Fibroblast of pulmonary artery (primary cell): ENCODE measurements at regions not wholly inside any gene's neighbourhood (a gene's known extent, or its start where the extent isn't known, plus 50 kb on each side); places are given as distances from the start of the nearest gene placed in this dataset.
A peak's percentile ranks its signal among the peaks of the same experiment; 100 is the strongest.

Experiments used
- DNase-seq: peaks from one replicate; pipeline ENCODE4 v3.0.0-alpha.2; 2010; ENCODE audit warnings: low read depth
- H3K4me3 ChIP-seq: replicated peaks from 2 replicates; pipeline ENCODE4 v1.5.1; 2011; ENCODE audit warnings: low read depth, mild to moderate bottlenecking, control low read depth, low read length, moderate library complexity
- TF ChIP-seq, protein P1 (sequence below): IDR thresholded peaks from 2 replicates; pipeline ENCODE4 v1.5.1; 2011; ENCODE audit warnings: mild to moderate bottlenecking, control low read depth, low read length, inconsistent platforms; ENCODE audit errors: missing control alignments

DNA sequence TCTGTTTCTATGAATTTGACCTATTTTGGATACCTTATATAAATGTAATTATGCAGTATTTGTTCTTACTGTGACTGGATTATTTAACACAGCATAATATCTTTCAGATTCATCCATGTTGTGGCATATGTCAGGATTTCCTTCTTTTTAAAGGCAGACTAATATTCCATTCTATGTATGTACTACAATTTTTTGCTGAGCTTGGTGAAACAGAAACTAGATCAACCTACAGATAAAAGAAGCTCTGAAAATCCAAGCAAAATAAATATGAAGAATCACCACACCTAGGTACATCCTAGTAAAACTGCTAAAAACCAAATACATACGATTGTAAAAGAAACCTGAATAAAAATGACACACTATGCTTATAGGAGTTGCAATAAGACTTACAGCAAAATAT, 300.5 kb downstream of the HTR7 start:
- TF ChIP-seq, protein P1, sequence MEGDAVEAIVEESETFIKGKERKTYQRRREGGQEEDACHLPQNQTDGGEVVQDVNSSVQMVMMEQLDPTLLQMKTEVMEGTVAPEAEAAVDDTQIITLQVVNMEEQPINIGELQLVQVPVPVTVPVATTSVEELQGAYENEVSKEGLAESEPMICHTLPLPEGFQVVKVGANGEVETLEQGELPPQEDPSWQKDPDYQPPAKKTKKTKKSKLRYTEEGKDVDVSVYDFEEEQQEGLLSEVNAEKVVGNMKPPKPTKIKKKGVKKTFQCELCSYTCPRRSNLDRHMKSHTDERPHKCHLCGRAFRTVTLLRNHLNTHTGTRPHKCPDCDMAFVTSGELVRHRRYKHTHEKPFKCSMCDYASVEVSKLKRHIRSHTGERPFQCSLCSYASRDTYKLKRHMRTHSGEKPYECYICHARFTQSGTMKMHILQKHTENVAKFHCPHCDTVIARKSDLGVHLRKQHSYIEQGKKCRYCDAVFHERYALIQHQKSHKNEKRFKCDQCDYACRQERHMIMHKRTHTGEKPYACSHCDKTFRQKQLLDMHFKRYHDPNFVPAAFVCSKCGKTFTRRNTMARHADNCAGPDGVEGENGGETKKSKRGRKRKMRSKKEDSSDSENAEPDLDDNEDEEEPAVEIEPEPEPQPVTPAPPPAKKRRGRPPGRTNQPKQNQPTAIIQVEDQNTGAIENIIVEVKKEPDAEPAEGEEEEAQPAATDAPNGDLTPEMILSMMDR: no peak
- no peak for DNase-seq
- no peak overlapping the region for H3K4me3 ChIP-seq

GRCh38 chr10:90560331-90560730, 297.5 kb downstream of the HTR7 start:
- DNase-seq: no peak
- H3K4me3 ChIP-seq: no peak overlapping the region
- TF ChIP-seq, protein P1: no peak

DNA sequence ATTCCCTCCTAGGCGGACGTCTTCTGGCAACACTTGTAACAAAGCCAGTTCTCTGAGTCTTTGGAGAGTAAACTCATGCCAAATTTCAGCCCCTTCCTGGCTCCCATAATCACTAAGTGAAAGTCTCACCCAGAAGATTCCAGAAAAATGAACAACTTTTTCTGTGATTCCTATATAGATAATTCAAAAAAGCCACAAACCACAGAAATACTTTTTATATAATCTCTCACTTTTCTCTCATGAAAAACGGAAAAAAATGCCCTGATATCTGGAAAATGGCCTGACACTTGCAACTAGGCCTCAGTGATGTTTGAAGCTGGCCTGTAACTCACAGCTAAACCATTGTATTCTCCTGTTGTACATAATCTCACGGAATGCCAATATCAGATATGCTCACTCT, 296.2 kb downstream of the HTR7 start:
- no peak overlapping the region for H3K4me3 ChIP-seq
- TF ChIP-seq, protein P1: no peak
- no peak for DNase-seq

GRCh38 chr10:90571481-90572258, 286.2 kb downstream of the HTR7 start:
- TF ChIP-seq, protein P1: no peak
- H3K4me3 ChIP-seq: no peak overlapping the region
- no peak for DNase-seq

- no peak overlapping the region for H3K4me3 ChIP-seq
- DNase-seq: no peak
- TF ChIP-seq, protein P1: no peak
Measured at GRCh38 chr10:90575125-90575524, 282.7 kb downstream of the HTR7 start.

- no peak overlapping the region for H3K4me3 ChIP-seq
- TF ChIP-seq, protein P1: no peak
- no peak for DNase-seq
Measured at GRCh38 chr10:90577569-90577968, 280.3 kb downstream of the HTR7 start.

DNA sequence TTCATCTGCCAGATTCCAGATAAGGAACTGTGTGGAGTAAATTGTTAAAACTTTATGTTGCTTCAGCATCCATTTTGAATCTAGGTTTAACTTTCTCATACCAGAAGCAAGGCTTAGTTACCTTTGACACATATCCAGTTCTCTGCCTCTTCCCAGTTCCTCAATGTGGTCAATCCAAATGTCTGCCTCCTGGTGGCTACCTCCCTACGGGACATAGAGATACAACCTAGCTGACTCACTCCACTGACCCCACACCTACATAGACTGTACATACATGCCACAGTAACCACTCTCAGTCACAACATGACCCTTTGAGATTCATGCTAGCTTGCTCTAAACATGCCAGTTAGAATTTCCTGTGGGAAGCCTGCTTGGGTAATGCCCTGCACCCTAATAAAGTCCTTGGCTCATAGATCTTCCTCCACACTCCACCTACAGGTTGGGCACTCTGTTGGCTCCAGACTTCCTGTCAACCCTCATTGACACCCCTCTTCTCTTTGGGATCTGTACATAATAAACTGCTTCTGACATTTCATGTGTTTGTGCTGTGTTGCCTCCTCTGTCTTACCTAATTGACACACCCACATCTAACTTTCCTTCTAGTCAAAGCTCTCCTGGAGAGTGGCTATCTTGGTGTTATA, 278.1 kb downstream of the HTR7 start:
- TF ChIP-seq, protein P1: peak; percentile 42
- peak; percentile 54 for DNase-seq

More for the DNA sequence above, 278.1 kb downstream of the HTR7 start:
- no peak overlapping the region for H3K4me3 ChIP-seq
